Panc1 (cell line): ENCODE measurements at regions not wholly inside any gene's neighbourhood (a gene's known extent, or its start where the extent isn't known, plus 50 kb on each side); places are given as distances from the start of the nearest gene placed in this dataset.

Experiments used
- ATAC-seq: fragments of 200-7000 bp; cut with Tn5 transposase; 2 replicates; pipeline ENCODE4 v1.9.1; 2020; ENCODE audit warnings: mild to moderate bottlenecking, moderate library complexity
- BruUV-seq: library from RNA; stranded (reverse); fragments of 400-500 nt; replicated peaks from 2 replicates; lab custom pipeline; 2021; lab: Mats Ljungman, UMichigan
- CTCF ChIA-PET: fragments of 300-600 bp; sonication (Branson Sonifier 250); formaldehyde crosslinking; loops from one replicate; lab custom pipeline; 2022; ENCODE audit warnings: antibody characterized with exemption; lab: Charles Lee
- POLR2A ChIA-PET: fragments of 300-600 bp; sonication (Branson Sonifier 250); formaldehyde crosslinking; loops from one replicate; lab custom pipeline; 2022; ENCODE audit warnings: antibody characterized with exemption; lab: Charles Lee
- DNase-seq: peaks from one replicate; pipeline ENCODE4 v3.0.0-alpha.2; 2010; ENCODE audit warnings: low read depth, low spot score
- H3K27ac ChIP-seq: 2 replicates; pipeline ENCODE4 v1.5.1; 2011; ENCODE audit warnings: mild to moderate bottlenecking, low read length, inconsistent platforms
- H3K27me3 ChIP-seq: fragments of 200-500 bp; sonication (Bioruptor generic); 2 replicates; pipeline ENCODE4 v1.6.0; 2014; ENCODE audit warnings: low read length, inconsistent platforms; ENCODE audit not compliant: control insufficient read depth, insufficient read depth
- H3K36me3 ChIP-seq: fragments of 200-500 bp; sonication (Bioruptor generic); 2 replicates; pipeline ENCODE4 v1.5.1; 2014; ENCODE audit warnings: inconsistent platforms, mild to moderate bottlenecking, low read length, moderate library complexity; ENCODE audit not compliant: control insufficient read depth, insufficient read depth
- H3K4me1 ChIP-seq: 2 replicates; pipeline ENCODE4 v1.5.1; 2011; ENCODE audit warnings: inconsistent platforms, mild to moderate bottlenecking, low read length, moderate library complexity; ENCODE audit not compliant: control insufficient read depth, insufficient read depth
- H3K4me3 ChIP-seq, 2 experiments: 2 replicates each; pipeline ENCODE4 v1.5.1; 2011 to 2012; ENCODE audit warnings: low read depth in 2 of 2, low read length in 2 of 2, mild to moderate bottlenecking in 2 of 2, inconsistent platforms in 1 of 2, moderate library complexity in 1 of 2
- H3K9me3 ChIP-seq: fragments of 200-500 bp; sonication (Bioruptor generic); 2 replicates; pipeline ENCODE4 v1.5.1; 2014; ENCODE audit warnings: low read depth, mild to moderate bottlenecking, inconsistent platforms, low read length, moderate library complexity; ENCODE audit not compliant: control insufficient read depth, insufficient read depth
- CTCF ChIP-seq: fragments of 450-650 bp; IDR thresholded peaks from 2 replicates; pipeline ENCODE4 v1.5.1; 2017; ENCODE audit warnings: mild to moderate bottlenecking
- POLR2AphosphoS5 ChIP-seq: IDR thresholded peaks from 2 replicates; pipeline ENCODE4 v1.6.1; 2012; ENCODE audit warnings: mild to moderate bottlenecking, low read depth, low read length, moderate library complexity
- REST ChIP-seq, 2 experiments: IDR thresholded peaks; 2 replicates each; pipeline ENCODE4 v1.6.1; 2011 to 2012; ENCODE audit warnings: low read depth in 2 of 2, control low read depth in 1 of 2, low read length in 1 of 2, mild to moderate bottlenecking in 1 of 2, moderate library complexity in 1 of 2; ENCODE audit not compliant: insufficient read depth in 1 of 2
- SIN3A ChIP-seq: IDR thresholded peaks from 2 replicates; pipeline ENCODE4 v1.6.1; 2012; ENCODE audit warnings: low read depth, mild to moderate bottlenecking, low read length, moderate library complexity, borderline replicate concordance; ENCODE audit not compliant: insufficient read depth
- TCF7L2 ChIP-seq: IDR thresholded peaks from 2 replicates; pipeline ENCODE4 v1.6.1; 2011; ENCODE audit warnings: mild to moderate bottlenecking, low read depth, low read length, inconsistent platforms
- in situ Hi-C: cut with HindIII; loops from 2 replicates; pipeline ENCODE4 v1.10.0; 2016; ENCODE audit warnings: low sequenced_read_pairs, low pct_unique_long_range_greater_than_20kb
- intact Hi-C: fragments of 100-400 bp; cut with micrococcal nuclease; formaldehyde crosslinking; loops from one replicate; pipeline ENCODE4 v1.10.0; 2022; ENCODE audit not compliant: unreplicated experiment

GRCh38 chr12:28898038-28898437, 251.0 kb upstream of the FAR2 start:
- intact Hi-C loops, result no loop called here
- no peak for TF ChIP-seq TCF7L2
- TF ChIP-seq REST (IDR thresholded peaks at IDR 0.05; ENCODE audit: insufficient read depth in 1 of 2, low read depth in 2 of 2, low read length in 1 of 2), result no peak
- no peak for TF ChIP-seq SIN3A
- no peak for TF ChIP-seq POLR2AphosphoS5
- TF ChIP-seq CTCF, result no peak
- Histone ChIP-seq H3K9me3 (no peaks in the 10 kb centered on the region), H3K27me3 (no peaks in the 10 kb centered on the region), H3K4me1 (no peaks in the 10 kb centered on the region), H3K4me3 (no peak overlapping the region), H3K27ac (no peak overlapping the region), H3K36me3 (no peaks in the 10 kb centered on the region)
- in situ Hi-C loops, result no loop called here
- ChIA-PET POLR2A (no interaction called here), CTCF (no interaction called here)
- ATAC-seq (no peak), DNase-seq (no peak)
- no TSS peak for BruUV-seq

GRCh38 chr12:28899951-28900350, 249.1 kb upstream of the FAR2 start:
- no peak for ATAC-seq
- H3K36me3 ChIP-seq, result no peaks in the 10 kb centered on the region
- H3K9me3 ChIP-seq, result no peaks in the 10 kb centered on the region; the same call in 1 of the 2 replicates
- ChIA-PET CTCF (no interaction called here), POLR2A (no interaction called here)
- BruUV-seq, result no TSS peak
- H3K27me3 ChIP-seq, result no peaks in the 10 kb centered on the region
- H3K27ac ChIP-seq, result no peak overlapping the region
- in situ Hi-C loops, result no loop called here
- DNase-seq, result no peak
- H3K4me3 ChIP-seq, result no peak overlapping the region
- no peaks in the 10 kb centered on the region for H3K4me1 ChIP-seq
- intact Hi-C loops, result no loop called here
- TF ChIP-seq REST (IDR thresholded peaks at IDR 0.05; ENCODE audit: insufficient read depth in 1 of 2, low read depth in 2 of 2, low read length in 1 of 2), result no peak
- TF ChIP-seq POLR2AphosphoS5, result no peak
- no peak for TF ChIP-seq SIN3A
- no peak for TF ChIP-seq CTCF
- TF ChIP-seq TCF7L2, result no peak
